Keratinocyte (primary cell): ENCODE measurements at regions not wholly inside any gene's neighbourhood (a gene's known extent, or its start where the extent isn't known, plus 50 kb on each side); places are given as distances from the start of the nearest gene placed in this dataset.

ENCODE experiments used
- CTCF ChIP-seq, 3 experiments: IDR thresholded peaks in 1 of 3; conservative IDR thresholded peaks in 1 of 3; optimal IDR thresholded peaks in 1 of 3; 2 replicates in 2 of 3; 3 replicates in 1 of 3; pipeline versions ENCODE3 to v1.5.1; 2011; ENCODE audit warnings: low read length in 3 of 3, mild to moderate bottlenecking in 3 of 3, moderate library complexity in 2 of 3, control low read depth in 1 of 3, inconsistent platforms in 1 of 3; ENCODE audit not compliant: insufficient read depth in 2 of 3; ENCODE audit errors: extremely low read depth in 1 of 3
- EZH2 ChIP-seq: IDR thresholded peaks from one replicate; pipeline ENCODE4 v1.6.1; 2012; ENCODE audit warnings: inconsistent platforms, mild to moderate bottlenecking, low read length, moderate library complexity

DNA sequence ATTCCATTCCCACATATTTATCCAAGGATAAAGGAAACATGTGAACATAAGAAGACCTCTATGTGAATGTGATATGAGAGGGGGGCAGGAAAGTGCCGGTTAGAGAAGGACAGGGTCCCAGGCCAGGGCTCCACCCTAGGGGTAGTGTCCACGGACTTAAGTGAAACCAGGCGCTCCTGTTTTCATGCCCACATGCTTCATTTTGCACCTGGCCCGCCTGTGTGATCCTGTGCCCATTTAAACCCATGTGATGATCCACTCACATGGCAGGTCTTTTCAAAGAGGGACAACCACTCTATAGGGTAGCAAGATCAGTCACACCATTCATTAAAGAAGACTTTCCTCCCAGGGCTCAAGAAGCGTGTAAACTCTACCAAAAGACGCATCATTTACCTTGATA, 865.3 kb upstream of the GJE1 start:
- TF ChIP-seq EZH2 (no peak), CTCF (optimal IDR thresholded peaks at IDR 0.05 in 1 of 3, IDR thresholded peaks at IDR 0.05 in 1 of 3, conservative IDR thresholded peaks at IDR 0.05 in 1 of 3; ENCODE audit: extremely low read depth in 1 of 3, insufficient read depth in 2 of 3, low read length in 3 of 3) (no peak)
